ENCODE measurements at regions not wholly inside any gene's neighbourhood (a gene's known extent, or its start where the extent isn't known, plus 50 kb on each side); places are given as distances from the start of the nearest gene placed in this dataset.

GRCh38 chr18:47724186-47724975 lies 206.1 kb downstream of the SMAD2 start:
- CTCF ChIA-PET: interaction anchor here (0.7 to 1.5 kb wide), 2 partner anchors 24 to 31 kb away, joined by 3 to 6 read pairs; no protein-coding TSS in a partner anchor
- Mint-ChIP-seq H3K4me3 (no peak overlapping the region), H3K27me3 (no peaks in the 10 kb centered on the region), H3K36me3 (ENCODE audit: low read depth) (no peaks in the 10 kb centered on the region), H3K27ac (no peak overlapping the region), H3K9me3 (no peaks in the 10 kb centered on the region), H3K4me1 (ENCODE audit: low read depth) (no peaks in the 10 kb centered on the region)
- POLR2A ChIA-PET: no interaction called here
- TF ChIP-seq CTCF (IDR thresholded peaks at IDR 0.05): no peak
- ATAC-seq: no peak
- no peak for DNase-seq
- intact Hi-C loops (cut with micrococcal nuclease): no loop called here

- no peak for DNase-seq
- POLR2A ChIA-PET: no interaction called here
- Mint-ChIP-seq H3K27me3 (no peaks in the 10 kb centered on the region), H3K36me3 (ENCODE audit: low read depth) (no peaks in the 10 kb centered on the region), H3K9me3 (no peaks in the 10 kb centered on the region), H3K27ac (no peak overlapping the region), H3K4me3 (no peak overlapping the region), H3K4me1 (ENCODE audit: low read depth) (no peaks in the 10 kb centered on the region)
- ATAC-seq: no peak
- intact Hi-C loops (cut with micrococcal nuclease): no loop called here
- TF ChIP-seq CTCF (IDR thresholded peaks at IDR 0.05): no peak
- CTCF ChIA-PET: no interaction called here
Observed at GRCh38 chr18:47721876-47722275, 208.6 kb downstream of the SMAD2 start.

DNA sequence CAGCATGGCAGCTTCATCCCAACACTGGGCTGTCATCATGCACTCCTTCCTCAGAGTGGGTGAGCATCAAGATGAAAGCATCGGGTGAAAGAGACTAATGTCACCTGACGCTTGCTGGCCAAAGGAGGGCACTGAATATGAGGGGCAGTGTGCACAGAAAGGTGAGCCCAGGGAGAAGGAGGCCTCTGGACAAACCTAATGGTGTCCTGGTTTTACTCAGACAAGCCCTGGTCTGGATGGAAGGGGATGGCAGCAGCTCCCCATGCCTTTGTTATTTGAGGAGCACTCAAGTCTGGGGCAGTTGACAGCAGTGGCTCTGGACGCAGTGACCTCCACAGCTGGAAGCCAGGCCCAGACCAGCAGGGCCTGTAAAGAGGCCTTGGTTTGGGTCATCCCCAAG lies 209.7 kb downstream of the SMAD2 start:
- TF ChIP-seq CTCF (IDR thresholded peaks at IDR 0.05): no peak
- Mint-ChIP-seq H3K4me3 (no peak overlapping the region), H3K36me3 (ENCODE audit: low read depth) (no peaks in the 10 kb centered on the region), H3K27me3 (no peaks in the 10 kb centered on the region), H3K4me1 (ENCODE audit: low read depth) (no peaks in the 10 kb centered on the region), H3K9me3 (no peaks in the 10 kb centered on the region), H3K27ac (no peak overlapping the region)
- POLR2A ChIA-PET: no interaction called here
- intact Hi-C loops (cut with micrococcal nuclease): no loop called here
- CTCF ChIA-PET: no interaction called here
- ATAC-seq (no peak), DNase-seq (no peak)

DNA sequence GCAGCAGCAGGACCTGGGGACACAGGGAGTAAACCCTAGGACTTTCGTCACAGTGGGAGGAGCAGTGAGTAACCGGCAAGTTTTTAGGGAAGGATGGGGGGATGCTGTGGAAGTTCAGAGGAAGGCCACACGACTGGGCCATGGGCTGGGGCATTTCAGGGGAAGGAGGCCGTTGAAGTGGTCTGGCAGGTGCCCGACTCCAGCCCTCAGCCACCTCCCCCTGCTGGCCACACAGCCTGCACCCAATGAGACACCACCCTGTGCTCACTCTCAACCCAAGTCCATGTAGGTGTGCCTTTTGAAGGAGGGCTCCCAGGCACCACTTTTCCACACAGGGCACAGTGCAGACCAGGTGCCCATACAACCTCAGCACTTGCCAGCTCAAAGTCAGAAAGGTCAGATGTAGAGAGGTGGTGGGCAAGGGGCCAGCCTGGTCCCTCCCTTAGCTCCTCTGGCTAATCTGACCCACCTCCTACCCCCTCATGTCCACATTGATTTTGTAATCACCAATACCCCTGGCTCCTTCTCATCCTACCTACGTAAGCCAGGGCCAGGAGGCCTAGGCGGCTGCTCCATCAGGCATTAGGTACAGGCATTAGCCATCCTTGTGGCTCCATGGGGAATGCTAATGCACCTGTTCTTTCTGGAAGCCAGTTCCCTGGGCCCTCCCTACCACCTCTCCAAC lies 211.2 kb downstream of the SMAD2 start:
- ChIA-PET CTCF (no interaction called here), POLR2A (no interaction called here)
- DNase-seq (no peak), ATAC-seq (no peak)
- Mint-ChIP-seq H3K4me3 (no peak overlapping the region), H3K9me3 (no peaks in the 10 kb centered on the region), H3K27me3 (no peaks in the 10 kb centered on the region), H3K27ac (no peak overlapping the region), H3K36me3 (ENCODE audit: low read depth) (no peaks in the 10 kb centered on the region), H3K4me1 (ENCODE audit: low read depth) (no peaks in the 10 kb centered on the region)
- intact Hi-C loops (cut with micrococcal nuclease): no loop called here
- TF ChIP-seq CTCF (IDR thresholded peaks at IDR 0.05): no peak

- no peaks in the 10 kb centered on the region for H3K27me3 Mint-ChIP-seq
- no peaks in the 10 kb centered on the region for H3K4me1 Mint-ChIP-seq (ENCODE audit: low read depth)
- H3K9me3 Mint-ChIP-seq: no peaks in the 10 kb centered on the region
- ChIA-PET POLR2A (no interaction called here), CTCF (no interaction called here)
- H3K4me3 Mint-ChIP-seq: no peak overlapping the region
- TF ChIP-seq CTCF (IDR thresholded peaks at IDR 0.05): no peak
- no peak for DNase-seq
- H3K27ac Mint-ChIP-seq: no peak overlapping the region
- no peaks in the 10 kb centered on the region for H3K36me3 Mint-ChIP-seq (ENCODE audit: low read depth)
- intact Hi-C loops (cut with micrococcal nuclease): no loop called here
- no peak for ATAC-seq
Observed at GRCh38 chr18:47718646-47719045, 211.8 kb downstream of the SMAD2 start.
